Epithelial cell of esophagus (primary cell): ENCODE measurements at regions not wholly inside any gene's neighbourhood (a gene's known extent, or its start where the extent isn't known, plus 50 kb on each side); places are given as distances from the start of the nearest gene placed in this dataset.

Experiments used
- DNase-seq: peaks from one replicate; pipeline ENCODE4 v3.0.0; 2010; ENCODE audit warnings: low read depth
- H3K4me3 ChIP-seq: 2 replicates; pipeline ENCODE4 v1.5.1; 2011; ENCODE audit warnings: mild to moderate bottlenecking, low read length, control low read depth
- TF ChIP-seq, protein P1 (sequence below): IDR thresholded peaks from 2 replicates; pipeline ENCODE4 v1.5.1; 2011; ENCODE audit warnings: low read depth, mild to moderate bottlenecking, low read length, control low read depth, inconsistent platforms; ENCODE audit not compliant: insufficient read depth; ENCODE audit errors: missing control alignments

DNA sequence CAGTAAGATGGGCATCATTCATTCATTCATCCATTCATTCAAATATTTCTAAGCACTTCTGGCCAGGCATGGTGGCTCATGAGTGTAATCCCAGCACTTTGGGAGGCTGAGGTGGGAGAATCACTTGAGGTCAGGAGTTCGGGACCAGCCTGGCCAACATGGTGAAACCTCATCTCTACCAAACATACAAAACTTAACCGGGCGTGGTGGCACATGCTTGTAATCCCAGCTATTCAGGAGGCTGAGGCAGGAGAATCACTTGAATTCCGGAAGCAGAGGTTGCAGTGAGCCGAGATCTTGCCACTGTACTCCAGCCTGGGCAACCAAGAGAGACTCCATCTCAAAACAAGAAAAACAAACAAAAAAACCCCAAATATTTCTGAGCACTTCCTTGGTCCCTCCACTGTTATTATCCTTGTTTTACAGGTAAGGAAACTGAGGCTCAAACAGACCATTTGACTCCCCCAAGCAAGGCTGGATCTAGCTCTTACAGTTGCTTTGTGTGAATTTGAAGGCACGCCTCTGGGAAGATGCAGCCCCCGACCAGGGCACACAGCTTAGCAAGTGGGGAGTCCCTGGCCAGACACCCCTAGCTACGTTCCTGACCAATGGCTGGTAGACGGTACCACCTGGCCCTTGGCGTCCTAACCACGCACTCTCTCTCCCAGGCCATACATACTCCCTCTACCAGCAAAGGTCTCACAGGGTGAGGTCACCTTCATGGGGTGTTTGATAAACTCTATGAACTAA is 50.6 kb upstream of the ODC1 start:
- DNase-seq: no peak
- H3K4me3 ChIP-seq: no peak overlapping the region
- TF ChIP-seq, protein P1, sequence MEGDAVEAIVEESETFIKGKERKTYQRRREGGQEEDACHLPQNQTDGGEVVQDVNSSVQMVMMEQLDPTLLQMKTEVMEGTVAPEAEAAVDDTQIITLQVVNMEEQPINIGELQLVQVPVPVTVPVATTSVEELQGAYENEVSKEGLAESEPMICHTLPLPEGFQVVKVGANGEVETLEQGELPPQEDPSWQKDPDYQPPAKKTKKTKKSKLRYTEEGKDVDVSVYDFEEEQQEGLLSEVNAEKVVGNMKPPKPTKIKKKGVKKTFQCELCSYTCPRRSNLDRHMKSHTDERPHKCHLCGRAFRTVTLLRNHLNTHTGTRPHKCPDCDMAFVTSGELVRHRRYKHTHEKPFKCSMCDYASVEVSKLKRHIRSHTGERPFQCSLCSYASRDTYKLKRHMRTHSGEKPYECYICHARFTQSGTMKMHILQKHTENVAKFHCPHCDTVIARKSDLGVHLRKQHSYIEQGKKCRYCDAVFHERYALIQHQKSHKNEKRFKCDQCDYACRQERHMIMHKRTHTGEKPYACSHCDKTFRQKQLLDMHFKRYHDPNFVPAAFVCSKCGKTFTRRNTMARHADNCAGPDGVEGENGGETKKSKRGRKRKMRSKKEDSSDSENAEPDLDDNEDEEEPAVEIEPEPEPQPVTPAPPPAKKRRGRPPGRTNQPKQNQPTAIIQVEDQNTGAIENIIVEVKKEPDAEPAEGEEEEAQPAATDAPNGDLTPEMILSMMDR: no peak
